Right cardiac atrium (tissue), 5 donors: ENCODE measurements at regions not wholly inside any gene's neighbourhood (a gene's known extent, or its start where the extent isn't known, plus 50 kb on each side); places are given as distances from the start of the nearest gene placed in this dataset.

ENCODE experiments used
- ATAC-seq, 2 donors: fragments of 200-7000 bp; cut with Tn5 transposase; one replicate each; pipeline versions ENCODE4 v1.8.0 to v1.9.1; 2020; ENCODE audit warnings: moderate library complexity in 2 of 2, mild to moderate bottlenecking in 1 of 2
- DNase-seq, 3 donors: peaks; one replicate each; pipeline ENCODE4 v3.0.0-alpha.2; 2020
- H3K27ac ChIP-seq: one replicate; pipeline ENCODE4 v1.5.1; 2013; ENCODE audit warnings: mild to moderate bottlenecking, low read length, control low read depth, moderate library complexity
- H3K27me3 ChIP-seq: one replicate; pipeline ENCODE4 v1.6.1; 2013; ENCODE audit not compliant: control insufficient read depth, insufficient read depth
- H3K4me1 ChIP-seq: one replicate; pipeline ENCODE4 v1.6.1; 2013; ENCODE audit warnings: low read length; ENCODE audit not compliant: control insufficient read depth, insufficient read depth
- H3K4me3 ChIP-seq: one replicate; pipeline ENCODE4 v1.5.1; 2013; ENCODE audit warnings: low read length, control low read depth
- H3K9me3 ChIP-seq: one replicate; pipeline ENCODE4 v1.6.1; 2013; ENCODE audit warnings: low read length; ENCODE audit not compliant: control insufficient read depth
- WGBS: extraction: QIAGEN DNeasy Blood & Tissue Kit; methylation state at CpG from one replicate; pipeline ENCODE4 v1.1.7; 2013; 5-methylcytosine and 5-hydroxymethylcytosine counted together
- intact Hi-C, 4 donors: fragments of 100-400 bp; cut with DNase I; formaldehyde crosslinking; loops; one replicate each; pipeline versions ENCODE4 v1.11.0 to v1.14.0; 2022 to 2023
- donor health status: healthy with polysubstance abuse.
- donor health status: DM: no; HTN: yes; CAD: no.
- donor health status: DM: no; HTN: no; CAD: no.
- donor health status: DM: no; HTN: yes; CAD: no; lungs with severe emphysema.
- donor health status: DM: yes; HTN: yes; CAD: no.

GRCh38 chr5:13472842-13473241, 471.6 kb downstream of the DNAH5 start:
- Histone ChIP-seq H3K4me3 (no peak overlapping the region), H3K27me3 (no peaks in the 10 kb centered on the region), H3K27ac (no peak overlapping the region), H3K9me3 (no peaks in the 10 kb centered on the region), H3K4me1 (no peaks in the 10 kb centered on the region)
- DNase-seq: no peak
- intact Hi-C loops: no loop called here
- WGBS: 60% methylated on average over 5 of the region's 5 CpGs
- no peak for ATAC-seq

- DNase-seq (no peak), ATAC-seq (no peak)
- intact Hi-C loops: no loop called here
- WGBS: 63% methylated on average over 1 of the region's 1 CpG
- H3K4me1 ChIP-seq: no peaks in the 10 kb centered on the region
- H3K4me3 ChIP-seq: no peak overlapping the region
- H3K9me3 ChIP-seq: no peaks in the 10 kb centered on the region
- no peak overlapping the region for H3K27ac ChIP-seq
- no peaks in the 10 kb centered on the region for H3K27me3 ChIP-seq
These were observed 473.5 kb downstream of the DNAH5 start for GRCh38 chr5:13470975-13471374.

- no peaks in the 10 kb centered on the region for H3K9me3 ChIP-seq
- no peaks in the 10 kb centered on the region for H3K4me1 ChIP-seq
- no peaks in the 10 kb centered on the region for H3K27me3 ChIP-seq
- H3K27ac ChIP-seq: no peak overlapping the region
- DNase-seq: no peak
- no peak overlapping the region for H3K4me3 ChIP-seq
- intact Hi-C loops: no loop called here
- no peak for ATAC-seq
These were observed 474.2 kb downstream of the DNAH5 start for GRCh38 chr5:13470263-13470662.

GRCh38 chr5:13464532-13465193, 479.8 kb downstream of the DNAH5 start:
- DNase-seq: no peak
- no peak for ATAC-seq
- intact Hi-C loops: no loop called here
- WGBS: 85% methylated on average over 2 of the region's 2 CpGs
- H3K9me3 ChIP-seq: no peaks in the 10 kb centered on the region
- no peaks in the 10 kb centered on the region for H3K27me3 ChIP-seq
- H3K4me3 ChIP-seq: no peak overlapping the region
- H3K4me1 ChIP-seq: no peaks in the 10 kb centered on the region
- H3K27ac ChIP-seq: no peak overlapping the region

DNA sequence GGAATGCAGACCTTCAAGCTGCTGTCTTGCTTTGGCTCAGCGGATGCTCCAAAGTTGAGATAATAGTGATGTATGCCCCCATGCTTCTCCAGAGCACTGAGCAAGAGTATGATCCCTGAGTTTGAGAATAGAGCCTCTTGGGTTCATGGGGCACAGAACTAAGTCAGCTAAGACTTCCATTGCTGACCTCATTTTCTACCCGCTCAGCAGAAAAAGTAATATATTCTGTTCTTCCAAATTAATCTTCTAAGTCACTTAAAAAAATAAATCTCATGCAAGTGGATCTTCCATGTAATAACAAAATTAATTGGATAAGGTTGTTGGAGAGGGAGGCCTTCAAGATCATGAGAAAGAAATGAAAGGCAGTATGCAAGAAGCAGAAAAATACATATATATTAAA, 483.9 kb downstream of the DNAH5 start:
- Histone ChIP-seq H3K27ac (no peak overlapping the region), H3K4me1 (no peaks in the 10 kb centered on the region), H3K27me3 (no peaks in the 10 kb centered on the region), H3K9me3 (no peaks in the 10 kb centered on the region), H3K4me3 (no peak overlapping the region)
- no peak for ATAC-seq
- DNase-seq: no peak
- 88% methylated on average over 2 of the region's 2 CpGs for WGBS
- intact Hi-C loops: no loop called here

DNA sequence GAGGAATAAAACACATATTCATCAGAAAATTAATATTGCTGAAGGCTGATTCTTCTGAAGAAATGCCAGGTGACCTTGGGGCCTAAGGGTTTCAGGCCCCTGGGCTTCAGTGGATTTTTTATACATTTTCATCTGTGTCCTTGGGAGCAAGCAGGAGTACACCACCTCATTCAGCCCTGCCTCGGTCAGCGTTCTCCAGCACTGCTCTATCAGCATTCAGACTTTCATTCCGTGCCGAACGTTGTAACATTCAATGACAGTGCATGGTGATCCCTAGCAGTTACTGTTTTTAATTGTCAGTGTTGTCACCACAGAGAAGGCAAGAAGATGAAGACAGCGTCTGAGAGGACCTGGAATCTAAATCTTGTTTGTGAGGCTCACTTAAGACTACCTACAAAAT, 490.4 kb downstream of the DNAH5 start:
- no peak for ATAC-seq
- Histone ChIP-seq H3K9me3 (peaks cover 6% of the 10 kb centered on the region), H3K27ac (no peak overlapping the region), H3K27me3 (no peaks in the 10 kb centered on the region), H3K4me3 (no peak overlapping the region), H3K4me1 (no peaks in the 10 kb centered on the region)
- WGBS: 78% methylated on average over 6 of the region's 6 CpGs
- intact Hi-C loops: no loop called here
- no peak for DNase-seq

GRCh38 chr5:13448843-13449242, 495.6 kb downstream of the DNAH5 start:
- intact Hi-C loops: no loop called here
- Histone ChIP-seq H3K4me3 (no peak overlapping the region), H3K9me3 (peaks cover 4% of the 10 kb centered on the region), H3K4me1 (no peaks in the 10 kb centered on the region), H3K27me3 (no peaks in the 10 kb centered on the region), H3K27ac (no peak overlapping the region)
- 65% methylated on average over 1 of the region's 1 CpG for WGBS
- no peak for DNase-seq
- no peak for ATAC-seq

DNA sequence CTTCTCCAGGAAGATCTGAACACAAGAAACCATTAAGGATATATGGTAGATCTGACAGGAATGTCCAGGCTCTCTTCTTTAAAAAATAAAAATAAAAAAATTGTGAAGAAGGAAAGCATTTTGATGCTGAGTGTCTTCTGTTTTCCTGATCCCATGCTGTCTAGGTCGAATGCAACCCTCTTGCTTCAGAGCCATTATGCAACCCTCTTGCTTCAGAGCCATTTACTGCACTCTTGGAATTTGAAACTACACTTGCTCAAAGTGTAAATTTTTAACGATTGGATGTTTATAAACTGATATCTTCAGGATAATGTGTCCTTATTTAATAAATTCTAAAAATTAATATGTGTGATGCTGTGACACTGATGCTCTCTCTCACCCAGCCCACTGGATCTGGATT, 505.1 kb downstream of the DNAH5 start:
- intact Hi-C loops: no loop called here
- Histone ChIP-seq H3K27me3 (no peaks in the 10 kb centered on the region), H3K4me3 (no peak overlapping the region), H3K9me3 (no peaks in the 10 kb centered on the region), H3K27ac (no peak overlapping the region), H3K4me1 (no peaks in the 10 kb centered on the region)
- DNase-seq (no peak), ATAC-seq (no peak)
- WGBS: 45% methylated on average over 2 of the region's 2 CpGs

GRCh38 chr5:13427827-13428557, 516.5 kb downstream of the DNAH5 start:
- H3K27ac ChIP-seq: no peak overlapping the region
- ATAC-seq (no peak), DNase-seq (no peak)
- peaks cover 2% of the 10 kb centered on the region for H3K9me3 ChIP-seq
- no peaks in the 10 kb centered on the region for H3K27me3 ChIP-seq
- intact Hi-C loops: no loop called here
- 79% methylated on average over 6 of the region's 6 CpGs for WGBS
- H3K4me3 ChIP-seq: no peak overlapping the region
- no peaks in the 10 kb centered on the region for H3K4me1 ChIP-seq

GRCh38 chr5:13412040-13412595, 532.4 kb downstream of the DNAH5 start:
- Histone ChIP-seq H3K27me3 (no peaks in the 10 kb centered on the region), H3K4me3 (no peak overlapping the region), H3K9me3 (peaks cover 7% of the 10 kb centered on the region), H3K4me1 (no peaks in the 10 kb centered on the region), H3K27ac (no peak overlapping the region)
- DNase-seq (no peak), ATAC-seq (no peak)
- intact Hi-C loops: no loop called here
- WGBS: 53% methylated on average over 6 of the region's 6 CpGs

- H3K27me3 ChIP-seq: no peaks in the 10 kb centered on the region
- intact Hi-C loops: no loop called here
These were observed 535.9 kb downstream of the DNAH5 start for GRCh38 chr5:13408616-13409015.

More at GRCh38 chr5:13408616-13409015, 535.9 kb downstream of the DNAH5 start:
- Histone ChIP-seq H3K27ac (no peak overlapping the region), H3K4me3 (no peak overlapping the region), H3K9me3 (peaks cover 7% of the 10 kb centered on the region), H3K4me1 (no peaks in the 10 kb centered on the region)
- DNase-seq: no peak
- 31% methylated on average over 1 of the region's 1 CpG for WGBS
- ATAC-seq: no peak
